Mesenchymal stem cell (in vitro differentiated cells and primary cell): ENCODE measurements at regions not wholly inside any gene's neighbourhood (a gene's known extent, or its start where the extent isn't known, plus 50 kb on each side); places are given as distances from the start of the nearest gene placed in this dataset.

Experiments used
- DNase-seq: peaks from one replicate; pipeline ENCODE4 v3.0.0-alpha.2; 2013
- H2AFZ ChIP-seq: one replicate; pipeline ENCODE4 v1.6.1; 2013; ENCODE audit warnings: low read depth, mild to moderate bottlenecking, control low read depth, inconsistent platforms, low read length, moderate library complexity
- H2AK5ac ChIP-seq: 2 replicates; pipeline ENCODE4 v1.6.1; 2013; ENCODE audit warnings: low read length, moderate library complexity, mild to moderate bottlenecking, inconsistent platforms; ENCODE audit not compliant: severe bottlenecking
- H2BK120ac ChIP-seq: one replicate; pipeline ENCODE4 v1.6.1; 2013; ENCODE audit warnings: low read depth, mild to moderate bottlenecking, inconsistent platforms, low read length, moderate library complexity
- H2BK12ac ChIP-seq, 2 experiments: one replicate each; pipeline ENCODE4 v1.6.1; 2013; ENCODE audit warnings: inconsistent platforms in 2 of 2, low read length in 2 of 2, mild to moderate bottlenecking in 2 of 2, moderate library complexity in 2 of 2, control low read depth in 1 of 2
- H2BK15ac ChIP-seq: one replicate; pipeline ENCODE4 v1.6.1; 2013; ENCODE audit warnings: mild to moderate bottlenecking, low read depth, inconsistent platforms; ENCODE audit not compliant: poor library complexity, severe bottlenecking
- H2BK5ac ChIP-seq: 2 replicates; pipeline ENCODE4 v1.6.1; 2013; ENCODE audit warnings: low read depth, mild to moderate bottlenecking, low read length, control low read depth, inconsistent platforms; ENCODE audit not compliant: poor library complexity, severe bottlenecking
- H3K14ac ChIP-seq, 2 experiments: one replicate each; pipeline ENCODE4 v1.6.1; 2013; ENCODE audit warnings: inconsistent platforms in 2 of 2, low read length in 2 of 2, control low read depth in 1 of 2, mild to moderate bottlenecking in 1 of 2, moderate library complexity in 1 of 2
- H3K18ac ChIP-seq, 2 experiments: one replicate each; pipeline ENCODE4 v1.6.1; 2013; ENCODE audit warnings: inconsistent platforms in 2 of 2, low read length in 2 of 2, control low read depth in 1 of 2, low read depth in 1 of 2, mild to moderate bottlenecking in 1 of 2
- H3K23ac ChIP-seq, 2 experiments: one replicate each; pipeline ENCODE4 v1.6.1; 2013; ENCODE audit warnings: inconsistent platforms in 2 of 2, low read length in 2 of 2, mild to moderate bottlenecking in 2 of 2, moderate library complexity in 2 of 2, control low read depth in 1 of 2
- H3K27ac ChIP-seq: 2 replicates; pipeline ENCODE4 v1.5.1; 2013; ENCODE audit warnings: mild to moderate bottlenecking, moderate library complexity, low read length, control low read depth, inconsistent platforms; ENCODE audit not compliant: poor library complexity, severe bottlenecking
- H3K27me3 ChIP-seq, 2 experiments: 2 replicates each; pipeline versions ENCODE4 v1.6.1 to v1.7.0; 2013; ENCODE audit warnings: low read length in 2 of 2, mild to moderate bottlenecking in 2 of 2, moderate library complexity in 2 of 2, control low read depth in 1 of 2, inconsistent platforms in 1 of 2; ENCODE audit not compliant: control insufficient read depth in 1 of 2, insufficient read depth in 1 of 2
- H3K36me3 ChIP-seq, 2 experiments: 2 replicates each; pipeline versions ENCODE4 v1.6.1 to v1.7.0; 2013; ENCODE audit warnings: low read length in 2 of 2, control low read depth in 1 of 2, inconsistent platforms in 1 of 2, low read depth in 1 of 2, mild to moderate bottlenecking in 1 of 2; ENCODE audit not compliant: insufficient read depth in 2 of 2, control insufficient read depth in 1 of 2
- H3K4ac ChIP-seq, 2 experiments: one replicate each; pipeline ENCODE4 v1.6.1; 2013; ENCODE audit warnings: inconsistent platforms in 2 of 2, low read length in 2 of 2, mild to moderate bottlenecking in 2 of 2, moderate library complexity in 2 of 2, control low read depth in 1 of 2, low read depth in 1 of 2
- H3K4me1 ChIP-seq: 2 replicates; pipeline ENCODE4 v1.6.1; 2013; ENCODE audit warnings: low read depth, low read length, control low read depth; ENCODE audit not compliant: control insufficient read depth, insufficient read depth
- H3K4me2 ChIP-seq: 2 replicates; pipeline ENCODE4 v1.6.1; 2013; ENCODE audit warnings: low read length, mild to moderate bottlenecking, inconsistent platforms; ENCODE audit not compliant: poor library complexity, severe bottlenecking
- H3K4me3 ChIP-seq, 2 experiments: 2 replicates each; pipeline versions ENCODE4 v1.5.1 to v1.7.0; 2013; ENCODE audit warnings: low read length in 2 of 2, mild to moderate bottlenecking in 2 of 2, control low read depth in 1 of 2, low read depth in 1 of 2; ENCODE audit not compliant: insufficient read depth in 1 of 2
- H3K79me1 ChIP-seq: replicated peaks from 2 replicates; pipeline ENCODE4 v1.6.1; 2013; ENCODE audit warnings: mild to moderate bottlenecking, control low read depth, low read length, inconsistent platforms; ENCODE audit not compliant: poor library complexity, severe bottlenecking
- H3K9ac ChIP-seq: 2 replicates; pipeline ENCODE4 v1.7.0; 2013; ENCODE audit warnings: mild to moderate bottlenecking, low read length, moderate library complexity
- H3K9me3 ChIP-seq: 2 replicates; pipeline ENCODE4 v1.7.0; 2013; ENCODE audit warnings: mild to moderate bottlenecking, low read length; ENCODE audit not compliant: control insufficient read depth
- H4K8ac ChIP-seq: one replicate; pipeline ENCODE4 v1.6.1; 2013; ENCODE audit warnings: inconsistent platforms, mild to moderate bottlenecking, low read length, moderate library complexity
- H4K91ac ChIP-seq: one replicate; pipeline ENCODE4 v1.6.1; 2013; ENCODE audit warnings: mild to moderate bottlenecking, low read length, inconsistent platforms
- WGBS: methylation state at CpG from one replicate; pipeline ENCODE4 v1.1.7; 2013; ENCODE audit warnings: mixed read lengths; 5-methylcytosine and 5-hydroxymethylcytosine counted together

GRCh38 chr2:75277111-75277510 lies 77.8 kb upstream of the TACR1 start:
- no peak overlapping the region for H2BK120ac ChIP-seq
- H3K36me3 ChIP-seq: no peaks in the 10 kb centered on the region
- H3K14ac ChIP-seq: no peak overlapping the region
- no peak overlapping the region for H2BK5ac ChIP-seq
- no peaks in the 10 kb centered on the region for H3K9me3 ChIP-seq
- H4K91ac ChIP-seq: no peak overlapping the region
- peak; percentile 29 for DNase-seq
- H3K18ac ChIP-seq: no peak overlapping the region
- H3K4me2 ChIP-seq: no peak overlapping the region
- no peak overlapping the region for H2BK12ac ChIP-seq
- H2AK5ac ChIP-seq: no peak overlapping the region
- H3K79me1 ChIP-seq: no peaks in the 10 kb centered on the region
- H2BK15ac ChIP-seq: no peak overlapping the region
- no peaks in the 10 kb centered on the region for H3K27me3 ChIP-seq
- no peaks in the 10 kb centered on the region for H3K4me1 ChIP-seq
- no peak overlapping the region for H3K23ac ChIP-seq
- H3K4me3 ChIP-seq: peak overlapping the region in 1 of 2 experiments; percentile 67
- H3K9ac ChIP-seq: peak overlapping the region; percentile 73
- H4K8ac ChIP-seq: no peak overlapping the region
- H3K4ac ChIP-seq: no peak overlapping the region
- H3K27ac ChIP-seq: no peak overlapping the region
- no peak overlapping the region for H2AFZ ChIP-seq

GRCh38 chr2:75276093-75277029 lies 77.0 kb upstream of the TACR1 start:
- Histone ChIP-seq H4K91ac (no peak overlapping the region), H3K27me3 (no peaks in the 10 kb centered on the region), H3K4me2 (peak overlapping the region; percentile 33), H2BK12ac (no peak overlapping the region), H3K14ac (no peak overlapping the region), H3K79me1 (no peaks in the 10 kb centered on the region), H2AK5ac (no peak overlapping the region), H3K9ac (peak overlapping the region; percentile 73), H2BK120ac (no peak overlapping the region), H3K23ac (no peak overlapping the region), H2BK15ac (no peak overlapping the region), H3K27ac (no peak overlapping the region), H4K8ac (no peak overlapping the region), H3K18ac (no peak overlapping the region), H3K4ac (no peak overlapping the region), H2BK5ac (no peak overlapping the region), H3K9me3 (no peaks in the 10 kb centered on the region), H2AFZ (no peak overlapping the region), H3K4me1 (no peaks in the 10 kb centered on the region), H3K36me3 (no peaks in the 10 kb centered on the region), H3K4me3 (peak overlapping the region in 1 of 2 experiments; percentile 67)
- peak; percentile 37 for DNase-seq
- 27% methylated on average over 6 of the region's 8 CpGs for WGBS

- no peak overlapping the region for H3K4me2 ChIP-seq
- H3K79me1 ChIP-seq: no peaks in the 10 kb centered on the region
- H2AK5ac ChIP-seq: no peak overlapping the region
These were observed 75.6 kb upstream of the TACR1 start for GRCh38 chr2:75274936-75275335.

DNA sequence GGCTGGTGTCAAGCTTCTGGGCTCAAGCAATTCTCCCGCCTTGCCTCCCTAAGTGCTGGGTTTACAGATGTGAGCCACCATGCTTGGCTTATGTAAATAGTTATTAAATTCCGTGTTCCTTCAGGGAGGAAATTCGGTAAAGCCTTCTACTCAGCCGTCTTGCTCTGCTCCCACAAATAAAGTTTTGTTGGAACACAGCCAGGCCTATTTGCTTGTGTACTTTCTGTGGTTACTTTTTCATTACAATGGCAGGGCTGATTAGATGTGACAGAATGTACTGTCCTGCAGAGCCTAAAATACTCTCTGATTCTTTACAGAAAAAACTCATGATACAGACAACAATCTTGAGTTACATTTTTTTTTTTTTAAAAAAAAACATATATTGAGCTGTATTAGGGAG lies 68.8 kb upstream of the TACR1 start:
- Histone ChIP-seq H2AFZ (no peak overlapping the region), H3K79me1 (no peaks in the 10 kb centered on the region), H2BK5ac (no peak overlapping the region)

More at GRCh38 chr2:75274936-75275335, 75.6 kb upstream of the TACR1 start:
- Histone ChIP-seq H3K4ac (no peak overlapping the region), H4K8ac (no peak overlapping the region), H3K27me3 (no peaks in the 10 kb centered on the region), H3K4me3 (no peak overlapping the region), H3K36me3 (no peaks in the 10 kb centered on the region), H3K9ac (no peak overlapping the region), H3K14ac (no peak overlapping the region), H2BK120ac (no peak overlapping the region), H3K9me3 (no peaks in the 10 kb centered on the region), H3K4me1 (no peaks in the 10 kb centered on the region), H2BK15ac (no peak overlapping the region), H3K27ac (no peak overlapping the region), H2BK5ac (no peak overlapping the region), H3K23ac (no peak overlapping the region), H3K18ac (no peak overlapping the region), H2BK12ac (no peak overlapping the region), H4K91ac (no peak overlapping the region), H2AFZ (no peak overlapping the region)
- WGBS: 100% methylated on average over 1 of the region's 1 CpG
- no peak for DNase-seq

More for the DNA sequence above, 68.8 kb upstream of the TACR1 start:
- 95% methylated on average over 4 of the region's 4 CpGs for WGBS
- H3K9ac ChIP-seq: no peak overlapping the region
- H3K4me2 ChIP-seq: no peak overlapping the region
- no peak for DNase-seq
- H3K4me1 ChIP-seq: no peaks in the 10 kb centered on the region
- H2BK12ac ChIP-seq: no peak overlapping the region
- H3K4ac ChIP-seq: no peak overlapping the region
- H3K36me3 ChIP-seq: no peaks in the 10 kb centered on the region
- no peak overlapping the region for H3K14ac ChIP-seq
- no peak overlapping the region for H2AK5ac ChIP-seq
- H2BK120ac ChIP-seq: no peak overlapping the region
- no peak overlapping the region for H3K4me3 ChIP-seq
- H3K27me3 ChIP-seq: peaks cover 0 to 6% of the 10 kb centered on the region in 2 experiments
- H2BK15ac ChIP-seq: no peak overlapping the region
- peaks cover 3% of the 10 kb centered on the region for H3K9me3 ChIP-seq
- no peak overlapping the region for H3K27ac ChIP-seq
- H4K8ac ChIP-seq: no peak overlapping the region
- no peak overlapping the region for H3K18ac ChIP-seq
- H4K91ac ChIP-seq: no peak overlapping the region
- no peak overlapping the region for H3K23ac ChIP-seq
